MCF 10A (cell line): ENCODE measurements at regions not wholly inside any gene's neighbourhood (a gene's known extent, or its start where the extent isn't known, plus 50 kb on each side); places are given as distances from the start of the nearest gene placed in this dataset.

Experiments
- BruUV-seq: library from RNA; stranded (reverse); fragments of 400-500 nt; replicated peaks from 2 replicates; lab custom pipeline; 2021; lab: Mats Ljungman, UMichigan
- CTCF ChIA-PET: fragments of 300-600 bp; sonication (Branson Sonifier 250); formaldehyde crosslinking; extraction: SDS; loops from one replicate; lab custom pipeline; 2021; ENCODE audit warnings: antibody characterized with exemption, inconsistent platforms; lab: Yijun Ruan, JAX
- POLR2A ChIA-PET: fragments of 300-600, 350-650 bp; sonication (Branson Sonifier 250); formaldehyde crosslinking; extraction: SDS; loops from one replicate; lab custom pipeline; 2020; ENCODE audit warnings: antibody characterized with exemption, inconsistent platforms; lab: Yijun Ruan, JAX
- DNase-seq: peaks from one replicate; pipeline ENCODE4 v3.0.0-alpha.2; 2018; ENCODE audit not compliant: unreplicated experiment
- H3K27ac Mint-ChIP-seq: one replicate; pipeline ENCODE4 v1.8.0; 2022; ENCODE audit warnings: mild to moderate bottlenecking, low read depth, mixed read lengths; ENCODE audit not compliant: unreplicated experiment
- H3K27me3 Mint-ChIP-seq: one replicate; pipeline ENCODE4 v1.8.0; 2022; ENCODE audit warnings: mixed read lengths; ENCODE audit not compliant: insufficient read depth, unreplicated experiment
- H3K36me3 Mint-ChIP-seq: one replicate; pipeline ENCODE4 v1.8.0; 2022; ENCODE audit warnings: mild to moderate bottlenecking, moderate library complexity, mixed read lengths; ENCODE audit not compliant: insufficient read depth, unreplicated experiment
- H3K4me1 Mint-ChIP-seq: one replicate; pipeline ENCODE4 v1.8.0; 2022; ENCODE audit warnings: mixed read lengths; ENCODE audit not compliant: insufficient read depth, unreplicated experiment
- H3K4me3 Mint-ChIP-seq: one replicate; pipeline ENCODE4 v1.8.0; 2022; ENCODE audit warnings: mild to moderate bottlenecking, moderate library complexity, mixed read lengths; ENCODE audit not compliant: unreplicated experiment
- H3K9me3 Mint-ChIP-seq: one replicate; pipeline ENCODE4 v1.8.0; 2022; ENCODE audit warnings: mixed read lengths; ENCODE audit not compliant: unreplicated experiment
- CTCF ChIP-seq: fragments of 200-600 bp; IDR thresholded peaks from one replicate; pipeline ENCODE4 v1.8.0; 2022; ENCODE audit warnings: antibody characterized with exemption, mild to moderate bottlenecking; ENCODE audit not compliant: unreplicated experiment
- intact Hi-C: fragments of 100-400 bp; cut with micrococcal nuclease; formaldehyde crosslinking; loops from 2 replicates; pipeline ENCODE4 v1.14.1; 2022

DNA sequence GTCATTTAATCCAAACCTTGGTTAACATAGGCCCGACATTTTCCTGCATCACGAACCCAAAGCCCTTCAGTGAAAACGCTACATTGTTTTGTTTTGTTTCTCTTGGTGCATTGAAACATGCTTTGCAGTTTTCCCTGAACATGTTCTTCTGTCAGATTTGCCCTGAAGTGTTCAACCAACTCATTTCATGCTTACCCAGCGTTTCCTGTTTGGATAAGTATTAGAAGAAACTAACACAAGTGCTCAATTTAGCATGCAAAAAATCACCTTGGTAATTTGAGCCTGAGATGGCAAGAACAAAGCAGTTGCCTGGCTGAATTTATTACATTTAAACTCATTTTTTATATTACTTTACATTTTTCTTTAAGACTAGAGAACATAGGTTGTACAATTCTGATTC is 160.1 kb upstream of the VCX3A start:
- no peak overlapping the region for H3K4me3 Mint-ChIP-seq
- POLR2A ChIA-PET, result no interaction called here
- no peak overlapping the region for H3K27ac Mint-ChIP-seq
- CTCF ChIA-PET, result no interaction called here
- no TSS peak for BruUV-seq
- no peaks in the 10 kb centered on the region for H3K36me3 Mint-ChIP-seq
- no peak for DNase-seq
- H3K27me3 Mint-ChIP-seq, result no peaks in the 10 kb centered on the region
- intact Hi-C loops, result no loop called here
- H3K4me1 Mint-ChIP-seq, result no peaks in the 10 kb centered on the region
- no peak for TF ChIP-seq CTCF
- H3K9me3 Mint-ChIP-seq, result peaks cover 13% of the 10 kb centered on the region

DNA sequence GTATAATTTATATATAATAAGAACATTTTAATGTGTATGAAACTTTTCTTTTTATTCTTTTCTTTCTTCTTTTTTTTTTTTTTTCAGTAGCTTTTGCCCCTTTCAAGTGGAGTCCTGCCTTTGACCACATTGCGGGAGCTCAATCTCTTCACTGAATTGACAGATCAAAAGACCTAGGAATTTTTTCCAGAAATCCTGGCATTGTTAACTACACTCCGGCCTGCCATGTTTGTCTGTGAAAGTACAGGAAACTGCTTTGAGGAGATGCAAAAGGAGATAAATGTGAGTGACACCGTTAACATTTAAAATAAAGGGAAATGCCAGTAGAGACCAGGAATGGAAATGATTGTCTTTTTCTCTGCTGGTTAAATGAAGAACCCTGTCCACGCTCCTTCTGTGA is 159.3 kb upstream of the VCX3A start:
- ChIA-PET POLR2A (no interaction called here), CTCF (interaction anchor here (0.6 kb wide), 1 partner anchor 11 kb away, joined by 3 read pairs; no protein-coding TSS in a partner anchor)
- Mint-ChIP-seq H3K9me3 (peaks cover 7% of the 10 kb centered on the region), H3K4me3 (no peak overlapping the region), H3K36me3 (no peaks in the 10 kb centered on the region), H3K27ac (no peak overlapping the region), H3K27me3 (no peaks in the 10 kb centered on the region), H3K4me1 (no peaks in the 10 kb centered on the region)
- BruUV-seq, result no TSS peak
- no peak for TF ChIP-seq CTCF
- intact Hi-C loops, result no loop called here
- DNase-seq, result no peak

DNA sequence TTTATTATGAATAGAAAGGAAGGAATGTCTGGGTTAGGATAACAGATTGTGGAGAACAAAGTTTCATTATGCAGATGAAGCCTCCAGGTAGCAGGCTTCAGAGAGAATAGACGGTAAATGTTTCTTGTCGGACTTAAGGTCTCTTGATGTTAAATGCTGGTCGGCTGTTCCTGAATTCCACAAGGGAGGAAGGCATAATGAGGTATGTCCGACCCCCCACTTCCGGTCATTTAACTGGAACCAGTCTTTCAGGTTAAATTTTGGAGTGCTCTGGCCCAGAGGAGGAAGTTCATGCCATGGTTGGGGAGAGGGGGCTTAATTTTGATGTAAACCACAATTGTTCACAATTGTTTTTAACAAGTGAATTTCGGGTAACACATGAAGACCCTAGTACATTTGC is 158.1 kb upstream of the VCX3A start:
- ChIA-PET POLR2A (no interaction called here), CTCF (no interaction called here)

GRCh38 chrX:6685489-6685888 is 150.6 kb upstream of the VCX3A start:
- no peaks in the 10 kb centered on the region for H3K4me1 Mint-ChIP-seq

More for the DNA sequence above, 158.1 kb upstream of the VCX3A start:
- no TSS peak for BruUV-seq
- no peak for TF ChIP-seq CTCF
- intact Hi-C loops, result no loop called here
- DNase-seq, result no peak
- H3K27me3 Mint-ChIP-seq, result no peaks in the 10 kb centered on the region
- H3K4me3 Mint-ChIP-seq, result no peak overlapping the region
- H3K27ac Mint-ChIP-seq, result no peak overlapping the region
- peaks cover 5% of the 10 kb centered on the region for H3K9me3 Mint-ChIP-seq
- H3K36me3 Mint-ChIP-seq, result no peaks in the 10 kb centered on the region
- H3K4me1 Mint-ChIP-seq, result no peaks in the 10 kb centered on the region

More at GRCh38 chrX:6685489-6685888, 150.6 kb upstream of the VCX3A start:
- Mint-ChIP-seq H3K27ac (no peak overlapping the region), H3K36me3 (no peaks in the 10 kb centered on the region), H3K9me3 (peaks cover 52% of the 10 kb centered on the region), H3K4me3 (no peak overlapping the region), H3K27me3 (no peaks in the 10 kb centered on the region)
- CTCF ChIA-PET, result no interaction called here
- no peak for DNase-seq
- TF ChIP-seq CTCF, result no peak
- intact Hi-C loops, result no loop called here
- POLR2A ChIA-PET, result no interaction called here
- BruUV-seq, result no TSS peak
